GM12891 (cell line): ENCODE measurements at regions not wholly inside any gene's neighbourhood (a gene's known extent, or its start where the extent isn't known, plus 50 kb on each side); places are given as distances from the start of the nearest gene placed in this dataset.

Experiments used
- POLR2A ChIP-seq: IDR thresholded peaks from 2 replicates; pipeline ENCODE4 v1.6.1; 2011; ENCODE audit warnings: low read depth, low read length, control low read depth
- POLR2AphosphoS5 ChIP-seq: IDR thresholded peaks from 2 replicates; pipeline ENCODE4 v1.6.1; 2011; ENCODE audit warnings: low read depth, low read length, control low read depth
- TAF1 ChIP-seq: IDR thresholded peaks from 2 replicates; pipeline ENCODE4 v1.6.1; 2011; ENCODE audit warnings: low read depth, low read length, control low read depth

GRCh38 chr6:130611366-130611765 lies 215.8 kb upstream of the SMLR1 start:
- TF ChIP-seq POLR2A, result no peak
- TF ChIP-seq POLR2AphosphoS5, result no peak
- TF ChIP-seq TAF1, result no peak
